H1 (cell line): ENCODE measurements at regions not wholly inside any gene's neighbourhood (a gene's known extent, or its start where the extent isn't known, plus 50 kb on each side); places are given as distances from the start of the nearest gene placed in this dataset.

Experiments used
- CTCF ChIA-PET: fragments of 300-600 bp; sonication (Branson Sonifier 250); formaldehyde crosslinking; loops from one replicate; lab custom pipeline; 2021; ENCODE audit not compliant: partially characterized antibody; lab: Charles Lee
- POLR2A ChIA-PET: fragments of 300-600 bp; sonication (Branson Sonifier 250); formaldehyde crosslinking; loops from one replicate; lab custom pipeline; 2021; ENCODE audit warnings: inconsistent platforms; ENCODE audit not compliant: partially characterized antibody; lab: Charles Lee
- DNase-seq, 2 experiments: peaks; one replicate each; pipeline versions ENCODE4 v3.0.0 to v3.0.0-alpha.2; 2010 to 2022; ENCODE audit warnings: low spot score in 2 of 2, low read depth in 1 of 2, mixed read lengths in 1 of 2
- FAIRE-seq: peaks from 2 replicates; lab custom pipeline; 2011; peaks lifted over from hg19 to GRCh38; lab: Jason Lieb, UNC
- H2AFZ ChIP-seq: 2 replicates; pipeline ENCODE4 v1.8.1; 2012; ENCODE audit warnings: low read length, inconsistent platforms
- H2AK5ac ChIP-seq: 2 replicates; pipeline ENCODE4 v1.6.1; 2013; ENCODE audit warnings: low read depth, low read length
- H2BK120ac ChIP-seq: replicated peaks from 2 replicates; pipeline ENCODE3; 2013; ENCODE audit warnings: low read depth, low read length, inconsistent platforms
- H2BK12ac ChIP-seq: 2 replicates; pipeline ENCODE4 v1.6.1; 2013; ENCODE audit warnings: low read depth, low read length
- H2BK15ac ChIP-seq: 2 replicates; pipeline ENCODE4 v1.6.1; 2013; ENCODE audit warnings: low read length
- H2BK20ac ChIP-seq: 2 replicates; pipeline ENCODE4 v1.6.1; 2013; ENCODE audit warnings: low read length
- H2BK5ac ChIP-seq: 2 replicates; pipeline ENCODE4 v1.6.1; 2013; ENCODE audit warnings: low read depth, low read length
- H3K14ac ChIP-seq: 2 replicates; pipeline ENCODE4 v1.6.1; 2013; ENCODE audit warnings: inconsistent platforms; ENCODE audit not compliant: insufficient read length
- H3K18ac ChIP-seq: 2 replicates; pipeline ENCODE4 v1.6.1; 2013; ENCODE audit warnings: low read length; ENCODE audit errors: extremely low read depth
- H3K23ac ChIP-seq: 2 replicates; pipeline ENCODE4 v1.6.1; 2013; ENCODE audit warnings: inconsistent platforms; ENCODE audit not compliant: insufficient read length
- H3K23me2 ChIP-seq: 2 replicates; pipeline ENCODE4 v1.6.1; 2013; ENCODE audit warnings: low read depth, low read length
- H3K27ac ChIP-seq: 2 replicates; pipeline ENCODE4 v1.6.1; 2011; ENCODE audit warnings: low read depth, low read length, inconsistent platforms
- H3K27me3 ChIP-seq, 4 experiments: replicated peaks in 1 of 4; 1 replicate in 1 of 4; 2 replicates in 3 of 4; pipeline versions ENCODE4 v1.6.1 to v1.8.1; 2011 to 2013; ENCODE audit warnings: low read length in 3 of 4, mild to moderate bottlenecking in 3 of 4, inconsistent platforms in 2 of 4, mixed read lengths in 2 of 4, moderate library complexity in 1 of 4; ENCODE audit not compliant: control insufficient read depth in 3 of 4, insufficient read depth in 3 of 4; ENCODE audit errors: extremely low read depth in 1 of 4
- H3K36me3 ChIP-seq, 4 experiments: 2 replicates each; pipeline versions ENCODE4 v1.6.1 to v1.8.1; 2011 to 2013; ENCODE audit warnings: mild to moderate bottlenecking in 4 of 4, low read length in 3 of 4, moderate library complexity in 2 of 4, control low read depth in 1 of 4, inconsistent platforms in 1 of 4; ENCODE audit not compliant: insufficient read depth in 4 of 4, control insufficient read depth in 2 of 4
- H3K4ac ChIP-seq: replicated peaks from 2 replicates; pipeline ENCODE3; 2013; ENCODE audit warnings: low read length, low read depth, mixed read lengths, inconsistent platforms; ENCODE audit not compliant: insufficient read length
- H3K4me1 ChIP-seq, 4 experiments: replicated peaks in 1 of 4; 1 replicate in 1 of 4; 2 replicates in 3 of 4; pipeline versions ENCODE4 v1.6.1 to v1.8.1; 2011 to 2013; ENCODE audit warnings: low read length in 3 of 4, inconsistent platforms in 2 of 4, mixed read lengths in 1 of 4; ENCODE audit not compliant: insufficient read depth in 4 of 4, control insufficient read depth in 3 of 4
- H3K4me2 ChIP-seq, 2 experiments: 2 replicates each; pipeline versions ENCODE4 v1.6.1 to v1.8.1; 2011 to 2013; ENCODE audit warnings: low read depth in 2 of 2, low read length in 2 of 2, control low read depth in 1 of 2, inconsistent platforms in 1 of 2, mild to moderate bottlenecking in 1 of 2; ENCODE audit not compliant: insufficient read depth in 1 of 2
- H3K4me3 ChIP-seq, 4 experiments: fragments of 200-600, 300-600 bp in 1 of 4; sonication (generic), shearing (Covaris generic), sonication (Bioruptor Twin) in 1 of 4; 2 replicates each; pipeline versions ENCODE4 v1.5.1 to v1.8.1; 2011 to 2016; ENCODE audit warnings: low read length in 4 of 4, low read depth in 3 of 4, control low read depth in 2 of 4, inconsistent platforms in 2 of 4, mild to moderate bottlenecking in 2 of 4, mixed read lengths in 1 of 4, moderate library complexity in 1 of 4; ENCODE audit not compliant: insufficient read depth in 2 of 4; ENCODE audit errors: extremely low read depth in 1 of 4
- H3K56ac ChIP-seq: replicated peaks from 2 replicates; pipeline ENCODE3; 2013; ENCODE audit warnings: low read depth, mild to moderate bottlenecking, mixed read lengths, low read length, inconsistent platforms; ENCODE audit not compliant: insufficient read length
- H3K79me1 ChIP-seq: 2 replicates; pipeline ENCODE4 v1.6.1; 2013; ENCODE audit warnings: low read depth, low read length, control low read depth
- H3K79me2 ChIP-seq, 2 experiments: 2 replicates each; pipeline versions ENCODE4 v1.6.1 to v1.8.1; 2012 to 2013; ENCODE audit warnings: low read length in 2 of 2, mild to moderate bottlenecking in 2 of 2, inconsistent platforms in 1 of 2; ENCODE audit not compliant: insufficient read depth in 2 of 2, control insufficient read depth in 1 of 2
- H3K9ac ChIP-seq, 4 experiments: replicated peaks in 1 of 4; 1 replicate in 1 of 4; 2 replicates in 3 of 4; pipeline versions ENCODE4 v1.6.1 to v1.8.1; 2011 to 2013; ENCODE audit warnings: low read depth in 3 of 4, low read length in 3 of 4, control low read depth in 2 of 4, mild to moderate bottlenecking in 2 of 4, moderate library complexity in 2 of 4, inconsistent platforms in 1 of 4; ENCODE audit errors: extremely low read depth in 1 of 4
- H3K9me3 ChIP-seq, 2 experiments: 2 replicates each; pipeline versions ENCODE4 v1.6.1 to v1.8.1; 2012 to 2013; ENCODE audit warnings: mild to moderate bottlenecking in 2 of 2, moderate library complexity in 2 of 2, control low read depth in 1 of 2, inconsistent platforms in 1 of 2, low read depth in 1 of 2, low read length in 1 of 2, mixed read lengths in 1 of 2; ENCODE audit not compliant: insufficient read depth in 2 of 2
- H4K20me1 ChIP-seq, 2 experiments: replicated peaks in 1 of 2; 2 replicates each; pipeline versions ENCODE3 to v1.8.1; 2011 to 2013; ENCODE audit warnings: inconsistent platforms in 2 of 2, low read length in 2 of 2, mild to moderate bottlenecking in 1 of 2; ENCODE audit not compliant: insufficient read depth in 2 of 2, control insufficient read depth in 1 of 2
- H4K5ac ChIP-seq: 2 replicates; pipeline ENCODE4 v1.6.1; 2013; ENCODE audit warnings: low read length, low read depth, mixed read lengths, inconsistent platforms; ENCODE audit not compliant: insufficient read length
- H4K8ac ChIP-seq: 2 replicates; pipeline ENCODE4 v1.8.0; 2013; ENCODE audit warnings: mild to moderate bottlenecking, moderate library complexity, low read length, inconsistent platforms; ENCODE audit not compliant: insufficient read depth; ENCODE audit errors: extremely low read depth
- H4K91ac ChIP-seq: replicated peaks from 2 replicates; pipeline ENCODE3; 2013; ENCODE audit warnings: low read length, mixed read lengths, inconsistent platforms; ENCODE audit not compliant: insufficient read length
- ASH2L ChIP-seq: fragments of 200-600, 300-600 bp; sonication (generic); IDR thresholded peaks from one replicate; pipeline ENCODE4 v1.7.1; 2017; ENCODE audit warnings: low read length
- CBX5 ChIP-seq: fragments of 300-800, 300-1000 bp; sonication (generic); IDR thresholded peaks from 2 replicates; pipeline ENCODE4 v1.7.1; 2016; ENCODE audit warnings: antibody characterized with exemption, low read length, low read depth
- CHD2 ChIP-seq: IDR thresholded peaks from 2 replicates; pipeline ENCODE4 v1.6.1; 2012; ENCODE audit warnings: low read length, improper control_type of control experiment
- CREB1 ChIP-seq: IDR thresholded peaks from 2 replicates; pipeline ENCODE4 v1.6.1; 2012; ENCODE audit warnings: inconsistent platforms
- FOSL1 ChIP-seq: IDR thresholded peaks from 2 replicates; pipeline ENCODE4 v1.6.1; 2011; ENCODE audit warnings: mild to moderate bottlenecking, low read depth, low read length, moderate library complexity; ENCODE audit not compliant: insufficient read depth
- POLR2A ChIP-seq, 2 experiments: IDR thresholded peaks; 1 replicate in 1 of 2; 2 replicates in 1 of 2; pipeline ENCODE4 v1.6.1; 2011; ENCODE audit warnings: low read depth in 2 of 2, low read length in 2 of 2, mild to moderate bottlenecking in 2 of 2; ENCODE audit errors: control extremely low read depth in 1 of 2
- RNF2 ChIP-seq: fragments of 200-900, 300-1000 bp; sonication (generic); IDR thresholded peaks from 2 replicates; pipeline ENCODE4 v1.7.1; 2016; ENCODE audit warnings: borderline replicate concordance, low read depth, mild to moderate bottlenecking, antibody characterized with exemption, low read length; ENCODE audit not compliant: poor library complexity, severe bottlenecking; ENCODE audit errors: missing control alignments
- SAP30 ChIP-seq: fragments of 300-600 bp; sonication (generic); IDR thresholded peaks from 2 replicates; pipeline ENCODE4 v1.7.1; 2012; ENCODE audit warnings: low read length, moderate library complexity, mild to moderate bottlenecking, inconsistent platforms; ENCODE audit not compliant: insufficient read depth, insufficient replicate concordance
- SIN3A ChIP-seq, 2 experiments: IDR thresholded peaks in 1 of 2; conservative IDR thresholded peaks in 1 of 2; 2 replicates each; pipeline ENCODE4 v1.6.1; 2011 to 2012; ENCODE audit warnings: low read length in 2 of 2, improper control_type of control experiment in 1 of 2, low read depth in 1 of 2, mild to moderate bottlenecking in 1 of 2
- WGBS, 2 experiments: shearing (Covaris generic) in 1 of 2; methylation state at CpG; one replicate each; pipeline versions ENCODE4 v1.1.6 to v1.1.7; 2013 to 2015; ENCODE audit warnings: low lambda C conversion rate in 2 of 2, mixed read lengths in 2 of 2, inconsistent platforms in 1 of 2, low coverage in 1 of 2, missing lambda C conversion rate in 1 of 2; ENCODE audit not compliant: insufficient replicate concordance in 2 of 2, insufficient coverage in 1 of 2, insufficient read length in 1 of 2; ENCODE audit errors: extremely low coverage in 1 of 2, missing lambda C conversion rate in 1 of 2; 5-methylcytosine and 5-hydroxymethylcytosine counted together
- TF ChIP-seq, protein P1 (sequence below), 3 experiments: IDR thresholded peaks; 1 replicate in 2 of 3; 2 replicates in 1 of 3; pipeline versions ENCODE4 v1.5.1 to v1.6.1; 2011; ENCODE audit warnings: low read length in 3 of 3, mild to moderate bottlenecking in 3 of 3, inconsistent platforms in 2 of 3, low read depth in 1 of 3, moderate library complexity in 1 of 3; ENCODE audit not compliant: insufficient read depth in 1 of 3; ENCODE audit errors: control extremely low read depth in 1 of 3
- TF ChIP-seq, protein P2 (sequence below): IDR thresholded peaks from 2 replicates; pipeline ENCODE4 v1.6.1; 2012; ENCODE audit warnings: inconsistent platforms

DNA sequence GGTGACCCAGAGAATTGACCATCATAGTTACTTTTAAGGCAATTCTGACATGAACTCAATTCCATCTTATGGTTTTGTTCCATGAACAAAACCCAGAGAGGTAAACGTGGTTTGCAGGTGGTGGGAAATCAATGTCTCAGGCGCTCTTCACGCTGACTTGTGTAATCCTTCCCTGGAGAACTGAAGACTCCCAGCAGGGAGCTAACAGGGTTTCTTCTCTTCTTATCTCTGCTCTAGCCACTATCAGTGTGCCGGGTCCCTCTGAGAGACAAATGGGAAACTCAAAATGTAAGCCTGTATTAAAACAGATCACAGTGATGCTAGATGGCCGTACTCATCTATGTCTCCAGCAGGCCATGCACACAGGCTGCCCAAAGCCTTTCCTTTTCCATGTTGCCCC lies 57.6 kb upstream of the ARGLU1 start:
- no peak overlapping the region for H3K56ac ChIP-seq
- no peak overlapping the region for H3K14ac ChIP-seq
- H3K9ac ChIP-seq, result no peak overlapping the region
- H3K18ac ChIP-seq, result no peak overlapping the region
- DNase-seq, result no peak
- H3K27me3 ChIP-seq, result no peaks in the 10 kb centered on the region
- H2BK5ac ChIP-seq, result no peak overlapping the region
- 81% methylated on average over 5 of the region's 5 CpGs; no CpG with 5 or more reads in 1 of the 2 experiments for WGBS, 2 experiments
- H2BK12ac ChIP-seq, result no peak overlapping the region
- no peak overlapping the region for H4K5ac ChIP-seq
- no peak overlapping the region for H3K4me2 ChIP-seq
- H2BK20ac ChIP-seq, result no peak overlapping the region
- H4K20me1 ChIP-seq, result no peaks in the 10 kb centered on the region
- ChIA-PET POLR2A (no interaction called here), CTCF (no interaction called here)
- H3K4me3 ChIP-seq, result no peak overlapping the region
- H2BK120ac ChIP-seq, result no peak overlapping the region
- no peaks in the 10 kb centered on the region for H3K9me3 ChIP-seq
- no peaks in the 10 kb centered on the region for H3K79me2 ChIP-seq
- H4K8ac ChIP-seq, result no peak overlapping the region
- no peaks in the 10 kb centered on the region for H3K79me1 ChIP-seq
- no peak overlapping the region for H3K27ac ChIP-seq
- no peak overlapping the region for H2BK15ac ChIP-seq
- no peak overlapping the region for H4K91ac ChIP-seq
- H2AFZ ChIP-seq, result no peak overlapping the region
- no peaks in the 10 kb centered on the region for H3K23me2 ChIP-seq
- no peak for FAIRE-seq
- H3K23ac ChIP-seq, result no peak overlapping the region
- no peak overlapping the region for H3K4ac ChIP-seq
- H2AK5ac ChIP-seq, result no peak overlapping the region
- no peaks in the 10 kb centered on the region; a peak in 1 of 7 replicates for H3K4me1 ChIP-seq
- H3K36me3 ChIP-seq, result no peaks in the 10 kb centered on the region
- TF ChIP-seq SIN3A (conservative IDR thresholded peaks at IDR 0.05 in 1 of 2, IDR thresholded peaks at IDR 0.05 in 1 of 2; ENCODE audit: low read depth in 1 of 2, low read length in 2 of 2) (no peak), CHD2 (no peak), FOSL1 (no peak), SAP30 (no peak), ASH2L (no peak), CREB1 (no peak), CBX5 (no peak), POLR2A (IDR thresholded peaks at IDR 0.05; ENCODE audit: control extremely low read depth in 1 of 2, low read depth in 2 of 2, low read length in 2 of 2) (no peak), RNF2 (no peak)
- TF ChIP-seq, protein P1, sequence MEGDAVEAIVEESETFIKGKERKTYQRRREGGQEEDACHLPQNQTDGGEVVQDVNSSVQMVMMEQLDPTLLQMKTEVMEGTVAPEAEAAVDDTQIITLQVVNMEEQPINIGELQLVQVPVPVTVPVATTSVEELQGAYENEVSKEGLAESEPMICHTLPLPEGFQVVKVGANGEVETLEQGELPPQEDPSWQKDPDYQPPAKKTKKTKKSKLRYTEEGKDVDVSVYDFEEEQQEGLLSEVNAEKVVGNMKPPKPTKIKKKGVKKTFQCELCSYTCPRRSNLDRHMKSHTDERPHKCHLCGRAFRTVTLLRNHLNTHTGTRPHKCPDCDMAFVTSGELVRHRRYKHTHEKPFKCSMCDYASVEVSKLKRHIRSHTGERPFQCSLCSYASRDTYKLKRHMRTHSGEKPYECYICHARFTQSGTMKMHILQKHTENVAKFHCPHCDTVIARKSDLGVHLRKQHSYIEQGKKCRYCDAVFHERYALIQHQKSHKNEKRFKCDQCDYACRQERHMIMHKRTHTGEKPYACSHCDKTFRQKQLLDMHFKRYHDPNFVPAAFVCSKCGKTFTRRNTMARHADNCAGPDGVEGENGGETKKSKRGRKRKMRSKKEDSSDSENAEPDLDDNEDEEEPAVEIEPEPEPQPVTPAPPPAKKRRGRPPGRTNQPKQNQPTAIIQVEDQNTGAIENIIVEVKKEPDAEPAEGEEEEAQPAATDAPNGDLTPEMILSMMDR (IDR thresholded peaks at IDR 0.05; ENCODE audit: control extremely low read depth in 1 of 3, insufficient read depth in 1 of 3, low read depth in 1 of 3, low read length in 3 of 3), result no peak
- TF ChIP-seq, protein P2, sequence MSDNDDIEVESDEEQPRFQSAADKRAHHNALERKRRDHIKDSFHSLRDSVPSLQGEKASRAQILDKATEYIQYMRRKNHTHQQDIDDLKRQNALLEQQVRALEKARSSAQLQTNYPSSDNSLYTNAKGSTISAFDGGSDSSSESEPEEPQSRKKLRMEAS, result no peak
